SK-N-SH (cell line): ENCODE measurements at regions not wholly inside any gene's neighbourhood (a gene's known extent, or its start where the extent isn't known, plus 50 kb on each side); places are given as distances from the start of the nearest gene placed in this dataset.

Experiments
- CTCF ChIA-PET: fragments of 300-600, 350-600 bp; formaldehyde crosslinking; extraction: SDS; loops from one replicate; lab custom pipeline; 2021; lab: Yijun Ruan, JAX
- POLR2A ChIA-PET: fragments of 350-600 bp; sonication (Branson Sonifier 250); formaldehyde crosslinking; extraction: SDS; loops from one replicate; lab custom pipeline; 2020; ENCODE audit warnings: antibody characterized with exemption, inconsistent platforms; lab: Yijun Ruan, JAX
- DNase-seq: peaks from one replicate; pipeline ENCODE4 v3.0.0; 2012
- H2AFZ ChIP-seq: fragments of 200-600 bp; sonication (generic); 2 replicates; pipeline ENCODE4 v1.8.1; 2016; ENCODE audit warnings: antibody characterized with exemption, mild to moderate bottlenecking, low read depth
- H3F3A ChIP-seq: fragments of 200-600 bp; sonication (generic); replicated peaks from 2 replicates; pipeline ENCODE3; 2016; ENCODE audit warnings: antibody characterized with exemption, mild to moderate bottlenecking; ENCODE audit not compliant: insufficient read depth
- H3K27ac ChIP-seq, 2 experiments: fragments of 200-500 bp in 1 of 2; fragments of 200-600 bp in 1 of 2; sonication (Bioruptor generic) in 1 of 2; sonication (generic), shearing (Covaris generic) in 1 of 2; 2 replicates each; pipeline versions ENCODE4 v1.5.1 to v1.6.1; 2014 to 2016; ENCODE audit warnings: low read depth in 2 of 2, inconsistent platforms in 1 of 2, low read length in 1 of 2, mild to moderate bottlenecking in 1 of 2, mixed read lengths in 1 of 2
- H3K27me3 ChIP-seq: fragments of 200-600 bp; sonication (generic), shearing (Covaris generic); 2 replicates; pipeline ENCODE4 v1.6.1; 2016; ENCODE audit warnings: mixed run types; ENCODE audit not compliant: insufficient read depth
- H3K36me3 ChIP-seq, 2 experiments: fragments of 200-500 bp in 1 of 2; fragments of 200-600 bp in 1 of 2; sonication (Bioruptor generic) in 1 of 2; sonication (generic) in 1 of 2; replicated peaks in 1 of 2; 2 replicates each; pipeline versions ENCODE3 to v1.5.1; 2014 to 2016; ENCODE audit warnings: low read length in 1 of 2, mild to moderate bottlenecking in 1 of 2; ENCODE audit not compliant: insufficient read depth in 2 of 2, control insufficient read depth in 1 of 2
- H3K4me1 ChIP-seq, 2 experiments: fragments of 200-500 bp in 1 of 2; fragments of 200-600 bp in 1 of 2; sonication (Bioruptor generic) in 1 of 2; sonication (generic), shearing (Covaris generic) in 1 of 2; 2 replicates each; pipeline versions ENCODE4 v1.5.1 to v1.6.1; 2014 to 2016; ENCODE audit warnings: low read depth in 1 of 2, low read length in 1 of 2, mixed run types in 1 of 2; ENCODE audit not compliant: insufficient read depth in 2 of 2, control insufficient read depth in 1 of 2
- H3K4me2 ChIP-seq: fragments of 200-600 bp; sonication (generic), shearing (Covaris generic); 2 replicates; pipeline ENCODE4 v1.6.1; 2017; ENCODE audit warnings: mixed run types
- H3K4me3 ChIP-seq, 2 experiments: fragments of 200-500 bp in 1 of 2; fragments of 200-600 bp in 1 of 2; sonication (Bioruptor generic) in 1 of 2; sonication (generic), shearing (Covaris generic) in 1 of 2; 2 replicates each; pipeline versions ENCODE4 v1.5.1 to v1.8.1; 2014 to 2016; ENCODE audit warnings: low read depth in 2 of 2, inconsistent platforms in 1 of 2, low read length in 1 of 2, mild to moderate bottlenecking in 1 of 2, mixed read lengths in 1 of 2, moderate library complexity in 1 of 2
- H3K79me2 ChIP-seq: fragments of 200-600 bp; sonication (generic); 2 replicates; pipeline ENCODE4 v1.8.1; 2017; ENCODE audit warnings: mild to moderate bottlenecking; ENCODE audit not compliant: insufficient read depth
- H3K9ac ChIP-seq: fragments of 200-600 bp; sonication (generic); 2 replicates; pipeline ENCODE4 v1.6.1; 2017; ENCODE audit warnings: mixed run types
- H3K9me2 ChIP-seq: fragments of 200-600 bp; sonication (generic); 2 replicates; pipeline ENCODE4 v1.6.1; 2017; ENCODE audit warnings: mixed run types
- H3K9me3 ChIP-seq: fragments of 200-600 bp; sonication (generic); 2 replicates; pipeline ENCODE4 v1.6.1; 2017; ENCODE audit warnings: mixed run types, mild to moderate bottlenecking, moderate library complexity
- H4K20me1 ChIP-seq: fragments of 200-600 bp; sonication (generic); 2 replicates; pipeline ENCODE4 v1.6.1; 2017; ENCODE audit warnings: mild to moderate bottlenecking, mixed run types; ENCODE audit not compliant: insufficient read depth
- CTCF ChIP-seq: fragments of 200-600 bp; sonication (generic); IDR thresholded peaks from 2 replicates; pipeline ENCODE4 v1.6.1; 2017; ENCODE audit warnings: antibody characterized with exemption, mild to moderate bottlenecking, moderate library complexity
- ELF1 ChIP-seq: IDR thresholded peaks from 2 replicates; pipeline ENCODE4 v1.4.0; 2012
- EP300 ChIP-seq, 2 experiments: IDR thresholded peaks; 2 replicates each; pipeline versions ENCODE4 v1.4.0 to v1.6.1; 2012; ENCODE audit warnings: borderline replicate concordance in 1 of 2, low read depth in 1 of 2, low read length in 1 of 2
- FOXJ3 ChIP-seq: sonication (generic); formaldehyde crosslinking; IDR thresholded peaks from 2 replicates; pipeline ENCODE4 v1.5.1; 2020; ENCODE audit warnings: mild to moderate bottlenecking, missing genetic modification reagents
- FOXM1 ChIP-seq: IDR thresholded peaks from 2 replicates; pipeline ENCODE4 v1.4.0; 2012; ENCODE audit warnings: low read depth, mild to moderate bottlenecking
- GABPA ChIP-seq: IDR thresholded peaks from 2 replicates; pipeline ENCODE4 v1.4.0; 2012; ENCODE audit warnings: low read depth, mild to moderate bottlenecking
- GATA2 ChIP-seq: sonication (generic); formaldehyde crosslinking; IDR thresholded peaks from 2 replicates; pipeline ENCODE4 v1.5.0; 2020; ENCODE audit warnings: mild to moderate bottlenecking, missing genetic modification reagents
- JUND ChIP-seq: IDR thresholded peaks from 2 replicates; pipeline ENCODE4 v1.4.0; 2012
- MAX ChIP-seq: IDR thresholded peaks from 2 replicates; pipeline ENCODE4 v1.4.0; 2012; ENCODE audit warnings: low read depth
- MEF2A ChIP-seq: IDR thresholded peaks from 2 replicates; pipeline ENCODE4 v1.4.0; 2012; ENCODE audit warnings: low read depth, borderline replicate concordance
- NFIC ChIP-seq: IDR thresholded peaks from 2 replicates; pipeline ENCODE4 v1.4.0; 2012; ENCODE audit warnings: borderline replicate concordance
- NRF1 ChIP-seq: IDR thresholded peaks from 2 replicates; pipeline ENCODE4 v1.6.1; 2012; ENCODE audit warnings: low read depth, mild to moderate bottlenecking, low read length
- RCOR1 ChIP-seq: fragments of 150-350 bp; IDR thresholded peaks from 2 replicates; pipeline ENCODE4 v1.6.1; 2017; ENCODE audit warnings: antibody characterized with exemption, low read length
- RFX5 ChIP-seq: IDR thresholded peaks from 2 replicates; pipeline ENCODE4 v1.6.1; 2012; ENCODE audit warnings: mild to moderate bottlenecking, improper control_type of control experiment, low read length
- SMC3 ChIP-seq: IDR thresholded peaks from 2 replicates; pipeline ENCODE4 v1.6.1; 2012; ENCODE audit warnings: low read depth, low read length, improper control_type of control experiment
- TAF1 ChIP-seq: IDR thresholded peaks from 2 replicates; pipeline ENCODE4 v1.6.1; 2012; ENCODE audit warnings: low read depth, mild to moderate bottlenecking, low read length, moderate library complexity, borderline replicate concordance
- TEAD4 ChIP-seq: IDR thresholded peaks from 2 replicates; pipeline ENCODE4 v1.4.0; 2012; ENCODE audit warnings: mild to moderate bottlenecking, borderline replicate concordance; ENCODE audit not compliant: insufficient read depth
- USF1 ChIP-seq: IDR thresholded peaks from 2 replicates; pipeline ENCODE4 v1.4.0; 2012; ENCODE audit warnings: low read depth, borderline replicate concordance
- USF2 ChIP-seq: fragments of 150-350 bp; IDR thresholded peaks from 2 replicates; pipeline ENCODE4 v1.6.1; 2017; ENCODE audit warnings: antibody characterized with exemption, low read length, low read depth, borderline replicate concordance
- YY1 ChIP-seq: IDR thresholded peaks from 2 replicates; pipeline ENCODE4 v1.4.0; 2012; ENCODE audit warnings: low read depth, mild to moderate bottlenecking
- ZBTB33 ChIP-seq: IDR thresholded peaks from 2 replicates; pipeline ENCODE4 v1.4.0; 2012; ENCODE audit warnings: low read depth, borderline replicate concordance
- WGBS: methylation state at CpG from one replicate; pipeline ENCODE4 v1.1.6; 2017; ENCODE audit warnings: low lambda C conversion rate; 5-methylcytosine and 5-hydroxymethylcytosine counted together

- TF ChIP-seq TAF1 (no peak), CTCF (no peak)
- TF ChIP-seq, all 33 proteins: peak for 0
Observed at GRCh38 chr18:78138983-78139496, 840.6 kb upstream of the SALL3 start (continued).

GRCh38 chr18:78140294-78140693 is 839.3 kb upstream of the SALL3 start:
- DNase-seq = no peak
- TF ChIP-seq NFIC (no peak), GABPA (no peak), RFX5 (no peak), MAX (no peak), MEF2A (no peak), GATA2 (CRISPR knock-in tag) (no peak), YY1 (no peak), ELF1 (no peak), CTCF (no peak), SMC3 (no peak), USF1 (no peak), FOXM1 (no peak), JUND (no peak), RCOR1 (no peak), NRF1 (no peak), USF2 (no peak), FOXJ3 (CRISPR knock-in tag) (no peak), ZBTB33 (no peak), TEAD4 (no peak), EP300 (IDR thresholded peaks at IDR 0.05; ENCODE audit: borderline replicate concordance in 1 of 2, low read depth in 1 of 2, low read length in 1 of 2) (no peak)
- no peaks in the 10 kb centered on the region for H3K9me3 ChIP-seq

More at GRCh38 chr18:78140294-78140693, 839.3 kb upstream of the SALL3 start:
- Histone ChIP-seq H3K4me1 (no peaks in the 10 kb centered on the region), H3K9ac (no peak overlapping the region), H3K4me2 (no peak overlapping the region), H3K79me2 (no peaks in the 10 kb centered on the region), H4K20me1 (0 out of 2 replicates have a peak, but pooled peaks cover 3% of the 10 kb centered on the region), H3K27ac (no peak overlapping the region), H2AFZ (no peak overlapping the region), H3F3A (no peaks in the 10 kb centered on the region), H3K27me3 (peaks cover 22% of the 10 kb centered on the region), H3K9me2 (no peaks in the 10 kb centered on the region), H3K4me3 (no peak overlapping the region), H3K36me3 (no peaks in the 10 kb centered on the region)
- CTCF ChIA-PET = no interaction called here
- WGBS = 19% methylated on average over 9 of the region's 9 CpGs
- POLR2A ChIA-PET = interaction anchor here (0.6 kb wide), 1 partner anchor 417 kb away, joined by 3 read pairs; no protein-coding TSS in a partner anchor
